Naive thymus-derived CD4-positive, alpha-beta T cell (primary cell): ENCODE measurements at regions not wholly inside any gene's neighbourhood (a gene's known extent, or its start where the extent isn't known, plus 50 kb on each side); places are given as distances from the start of the nearest gene placed in this dataset.

ENCODE experiments used
- ATAC-seq: fragments of 150-1000 bp; cut with Tn5 transposase; 2 replicates; pipeline ENCODE4 v1.10.0; 2021; ENCODE audit warnings: mild to moderate bottlenecking, moderate library complexity
- CTCF ChIA-PET: fragments of 350-600 bp; sonication (Branson Sonifier 250); formaldehyde crosslinking; loops from one replicate; lab custom pipeline; 2021; ENCODE audit warnings: antibody characterized with exemption; lab: Charles Lee
- POLR2A ChIA-PET: fragments of 350-600 bp; sonication (Branson Sonifier 250); formaldehyde crosslinking; loops from one replicate; lab custom pipeline; 2021; ENCODE audit warnings: antibody characterized with exemption, inconsistent platforms; lab: Charles Lee
- DNase-seq, 9 donors: peaks; one replicate each; pipeline versions ENCODE4 v3.0.0 to v3.0.0-alpha.2; 2020 to 2022; ENCODE audit warnings: mixed read lengths in 1 of 9
- H3K27ac ChIP-seq: one replicate; pipeline ENCODE4 v1.7.0; 2013; ENCODE audit warnings: mild to moderate bottlenecking, low read depth, low read length, moderate library complexity
- H3K27me3 ChIP-seq, 2 donors: one replicate each; pipeline ENCODE4 v1.7.0; 2013; ENCODE audit warnings: low read length in 2 of 2, mild to moderate bottlenecking in 2 of 2, moderate library complexity in 2 of 2; ENCODE audit not compliant: control insufficient read depth in 2 of 2, insufficient read depth in 2 of 2
- H3K36me3 ChIP-seq, 3 experiments: 1 replicate in 2 of 3; 2 replicates in 1 of 3; pipeline ENCODE4 v1.7.0; 2013; ENCODE audit warnings: low read length in 3 of 3, mild to moderate bottlenecking in 3 of 3, moderate library complexity in 1 of 3; ENCODE audit not compliant: insufficient read depth in 3 of 3, control insufficient read depth in 2 of 3
- H3K4me1 ChIP-seq, 2 donors: one replicate each; pipeline ENCODE4 v1.7.0; 2013; ENCODE audit warnings: low read length in 2 of 2, mild to moderate bottlenecking in 2 of 2, moderate library complexity in 1 of 2; ENCODE audit not compliant: control insufficient read depth in 2 of 2, insufficient read depth in 2 of 2
- H3K4me3 ChIP-seq: 2 replicates; pipeline ENCODE4 v1.7.0; 2013; ENCODE audit warnings: mild to moderate bottlenecking, low read length
- H3K9me3 ChIP-seq, 3 experiments: 1 replicate in 2 of 3; 2 replicates in 1 of 3; pipeline ENCODE4 v1.7.0; 2013; ENCODE audit warnings: low read length in 3 of 3; ENCODE audit not compliant: control insufficient read depth in 2 of 3
- H3K27ac Mint-ChIP-seq, 9 donors: one replicate each; pipeline ENCODE4 v1.8.0; 2020 to 2022; ENCODE audit warnings: mixed read lengths in 9 of 9, mild to moderate bottlenecking in 8 of 9, moderate library complexity in 5 of 9, inconsistent platforms in 2 of 9
- H3K27me3 Mint-ChIP-seq, 5 donors: one replicate each; pipeline ENCODE4 v1.8.0; 2021 to 2022; ENCODE audit warnings: mixed read lengths in 5 of 5, mild to moderate bottlenecking in 1 of 5
- H3K36me3 Mint-ChIP-seq, 5 donors: one replicate each; pipeline ENCODE4 v1.8.0; 2020 to 2022; ENCODE audit warnings: mixed read lengths in 5 of 5, mild to moderate bottlenecking in 3 of 5, inconsistent platforms in 1 of 5
- H3K4me1 Mint-ChIP-seq, 7 donors: one replicate each; pipeline ENCODE4 v1.8.0; 2020 to 2022; ENCODE audit warnings: mixed read lengths in 7 of 7, mild to moderate bottlenecking in 3 of 7, inconsistent platforms in 1 of 7
- H3K4me3 Mint-ChIP-seq, 10 donors: one replicate each; pipeline ENCODE4 v1.8.0; 2020 to 2022; ENCODE audit warnings: mild to moderate bottlenecking in 10 of 10, mixed read lengths in 10 of 10, moderate library complexity in 6 of 10, inconsistent platforms in 2 of 10
- H3K9me3 Mint-ChIP-seq, 11 donors: one replicate each; pipeline ENCODE4 v1.8.0; 2020 to 2022; ENCODE audit warnings: mixed read lengths in 11 of 11, mild to moderate bottlenecking in 4 of 11, inconsistent platforms in 1 of 11, moderate library complexity in 1 of 11
- intact Hi-C, 2 donors: fragments of 100-400 bp; cut with micrococcal nuclease; formaldehyde crosslinking; loops; one replicate each; pipeline ENCODE4 v1.15.1; 2023

- DNase-seq (no peak), ATAC-seq (no peak)
- Mint-ChIP-seq H3K27me3 (peaks cover 0 to 62% (median 29%) of the 10 kb centered on the region in 5 donors), H3K4me1 (no peaks in the 10 kb centered on the region), H3K27ac (no peak overlapping the region), H3K36me3 (no peaks in the 10 kb centered on the region), H3K9me3 (peaks cover 0 to 3% (median 0%) of the 10 kb centered on the region in 11 donors), H3K4me3 (no peak overlapping the region)
- no peak overlapping the region for H3K4me3 ChIP-seq
- H3K36me3 ChIP-seq: no peaks in the 10 kb centered on the region
- intact Hi-C loops: no loop called here
- no peaks in the 10 kb centered on the region for H3K4me1 ChIP-seq
- no peak overlapping the region for H3K27ac ChIP-seq
- POLR2A ChIA-PET: no interaction called here
- CTCF ChIA-PET: no interaction called here
- no peaks in the 10 kb centered on the region for H3K9me3 ChIP-seq
- H3K27me3 ChIP-seq: no peaks in the 10 kb centered on the region
These were observed 132.6 kb upstream of the CCL2 start for GRCh38 chr17:34122515-34122914.

- Histone ChIP-seq H3K4me3 (no peak overlapping the region), H3K27ac (no peak overlapping the region), H3K9me3 (no peaks in the 10 kb centered on the region), H3K4me1 (no peaks in the 10 kb centered on the region), H3K27me3 (no peaks in the 10 kb centered on the region), H3K36me3 (no peaks in the 10 kb centered on the region)
- H3K4me1 Mint-ChIP-seq: no peaks in the 10 kb centered on the region
- no peak overlapping the region for H3K27ac Mint-ChIP-seq
- ChIA-PET POLR2A (no interaction called here), CTCF (no interaction called here)
- intact Hi-C loops: no loop called here
- ATAC-seq (no peak), DNase-seq (no peak)
- H3K27me3 Mint-ChIP-seq: peaks cover 0 to 56% (median 27%) of the 10 kb centered on the region in 5 donors
- H3K9me3 Mint-ChIP-seq: peaks cover 0 to 3% (median 0%) of the 10 kb centered on the region in 11 donors
- H3K4me3 Mint-ChIP-seq: no peak overlapping the region
- no peaks in the 10 kb centered on the region for H3K36me3 Mint-ChIP-seq
These were observed 130.1 kb upstream of the CCL2 start for GRCh38 chr17:34125010-34125409.

GRCh38 chr17:34125921-34126320, 129.2 kb upstream of the CCL2 start:
- Histone ChIP-seq H3K4me1 (no peaks in the 10 kb centered on the region), H3K27me3 (no peaks in the 10 kb centered on the region), H3K27ac (no peak overlapping the region), H3K4me3 (no peak overlapping the region), H3K36me3 (no peaks in the 10 kb centered on the region), H3K9me3 (no peaks in the 10 kb centered on the region)
- H3K36me3 Mint-ChIP-seq: no peaks in the 10 kb centered on the region
- peaks cover 0 to 52% (median 23%) of the 10 kb centered on the region in 5 donors for H3K27me3 Mint-ChIP-seq
- H3K4me1 Mint-ChIP-seq: no peaks in the 10 kb centered on the region
- no peak overlapping the region for H3K27ac Mint-ChIP-seq
- H3K4me3 Mint-ChIP-seq: no peak overlapping the region
- POLR2A ChIA-PET: no interaction called here
- H3K9me3 Mint-ChIP-seq: peaks cover 0 to 3% (median 0%) of the 10 kb centered on the region in 11 donors
- DNase-seq (no peak), ATAC-seq (no peak)
- intact Hi-C loops: no loop called here
- CTCF ChIA-PET: no interaction called here

- Histone ChIP-seq H3K27ac (no peak overlapping the region), H3K9me3 (no peaks in the 10 kb centered on the region), H3K4me1 (no peaks in the 10 kb centered on the region), H3K36me3 (no peaks in the 10 kb centered on the region), H3K4me3 (no peak overlapping the region), H3K27me3 (no peaks in the 10 kb centered on the region)
- intact Hi-C loops: no loop called here
- POLR2A ChIA-PET: no interaction called here
- H3K9me3 Mint-ChIP-seq: peaks cover 0 to 3% (median 0%) of the 10 kb centered on the region in 11 donors
- CTCF ChIA-PET: no interaction called here
- no peaks in the 10 kb centered on the region for H3K4me1 Mint-ChIP-seq
- peaks cover 0 to 47% (median 18%) of the 10 kb centered on the region in 5 donors for H3K27me3 Mint-ChIP-seq
- DNase-seq: no peak
- no peaks in the 10 kb centered on the region for H3K36me3 Mint-ChIP-seq
- no peak overlapping the region for H3K4me3 Mint-ChIP-seq
- ATAC-seq: no peak
- no peak overlapping the region for H3K27ac Mint-ChIP-seq
These were observed 128.6 kb upstream of the CCL2 start for GRCh38 chr17:34126496-34126895.

- Histone ChIP-seq H3K4me1 (no peaks in the 10 kb centered on the region), H3K36me3 (no peaks in the 10 kb centered on the region), H3K27ac (no peak overlapping the region), H3K9me3 (no peaks in the 10 kb centered on the region), H3K27me3 (no peaks in the 10 kb centered on the region), H3K4me3 (no peak overlapping the region)
- Mint-ChIP-seq H3K4me1 (no peaks in the 10 kb centered on the region), H3K4me3 (no peak overlapping the region), H3K27ac (no peak overlapping the region), H3K36me3 (no peaks in the 10 kb centered on the region), H3K9me3 (peaks cover 0 to 1% (median 0%) of the 10 kb centered on the region in 11 donors), H3K27me3 (peaks cover 0 to 42% (median 16%) of the 10 kb centered on the region in 5 donors)
- intact Hi-C loops: no loop called here
- DNase-seq (no peak), ATAC-seq (no peak)
- ChIA-PET CTCF (no interaction called here), POLR2A (no interaction called here)
These were observed 128.1 kb upstream of the CCL2 start for GRCh38 chr17:34126965-34127364.

GRCh38 chr17:34130544-34130943, 124.5 kb upstream of the CCL2 start:
- H3K27ac Mint-ChIP-seq: no peak overlapping the region
- DNase-seq (no peak), ATAC-seq (no peak)
- H3K9me3 Mint-ChIP-seq: peaks cover 0 to 3% (median 0%) of the 10 kb centered on the region in 11 donors
- no peaks in the 10 kb centered on the region for H3K36me3 Mint-ChIP-seq
- ChIA-PET CTCF (no interaction called here), POLR2A (no interaction called here)
- Histone ChIP-seq H3K4me1 (no peaks in the 10 kb centered on the region), H3K9me3 (no peaks in the 10 kb centered on the region), H3K4me3 (no peak overlapping the region), H3K27me3 (no peaks in the 10 kb centered on the region), H3K36me3 (no peaks in the 10 kb centered on the region), H3K27ac (no peak overlapping the region)
- H3K27me3 Mint-ChIP-seq: peaks cover 0 to 28% (median 10%) of the 10 kb centered on the region in 5 donors
- H3K4me3 Mint-ChIP-seq: no peak overlapping the region
- intact Hi-C loops: no loop called here
- H3K4me1 Mint-ChIP-seq: no peaks in the 10 kb centered on the region

- Mint-ChIP-seq H3K36me3 (no peaks in the 10 kb centered on the region), H3K27ac (no peak overlapping the region), H3K4me1 (no peaks in the 10 kb centered on the region), H3K9me3 (peaks cover 0 to 3% (median 0%) of the 10 kb centered on the region in 11 donors), H3K27me3 (peaks cover 4 to 22% (median 10%) of the 10 kb centered on the region in 5 donors), H3K4me3 (no peak overlapping the region)
- intact Hi-C loops: no loop called here
- Histone ChIP-seq H3K4me3 (no peak overlapping the region), H3K4me1 (no peaks in the 10 kb centered on the region), H3K27ac (no peak overlapping the region), H3K27me3 (no peaks in the 10 kb centered on the region), H3K36me3 (no peaks in the 10 kb centered on the region), H3K9me3 (no peaks in the 10 kb centered on the region)
- ATAC-seq: no peak
- ChIA-PET POLR2A (no interaction called here), CTCF (no interaction called here)
- DNase-seq: no peak
These were observed 123.7 kb upstream of the CCL2 start for GRCh38 chr17:34131386-34131785.
